Neural cell (in vitro differentiated cells): ENCODE measurements at regions not wholly inside any gene's neighbourhood (a gene's known extent, or its start where the extent isn't known, plus 50 kb on each side); places are given as distances from the start of the nearest gene placed in this dataset.

ENCODE experiments used
- CTCF ChIP-seq: fragments of 450-650 bp; IDR thresholded peaks from 2 replicates; pipeline ENCODE4 v1.5.1; 2014; ENCODE audit warnings: antibody characterized with exemption, mild to moderate bottlenecking, moderate library complexity; ENCODE audit not compliant: poor library complexity, severe bottlenecking
- EP300 ChIP-seq: fragments of 450-650 bp; conservative IDR thresholded peaks from 2 replicates; pipeline ENCODE4 v1.6.1; 2014; ENCODE audit warnings: antibody characterized with exemption, mild to moderate bottlenecking, moderate library complexity; ENCODE audit not compliant: poor library complexity, severe bottlenecking
- MXI1 ChIP-seq: fragments of 450-650 bp; conservative IDR thresholded peaks from 2 replicates; pipeline ENCODE4 v1.6.1; 2014; ENCODE audit warnings: antibody characterized with exemption, mild to moderate bottlenecking; ENCODE audit not compliant: poor library complexity, severe bottlenecking
- POLR2AphosphoS5 ChIP-seq: IDR thresholded peaks from 2 replicates; pipeline ENCODE4 v1.6.1; 2012

- TF ChIP-seq CTCF (no peak), EP300 (no peak), MXI1 (no peak), POLR2AphosphoS5 (no peak)
Observed at GRCh38 chr1:176315519-176316220, 108.6 kb upstream of the COP1 start.
